SK-N-DZ (cell line): ENCODE measurements at regions not wholly inside any gene's neighbourhood (a gene's known extent, or its start where the extent isn't known, plus 50 kb on each side); places are given as distances from the start of the nearest gene placed in this dataset.
"Not testable (repeated sequence)": the region's sequence is repeated elsewhere in the genome, so short reads cannot be mapped to it uniquely, and the experiment has no call there.

Experiments
- DNase-seq: peaks from one replicate; pipeline ENCODE4 v3.0.0-alpha.2; 2015; ENCODE audit warnings: low spot score

- no peak for DNase-seq
Measured at GRCh38 chr6:48736501-48737206, 625.7 kb upstream of the PTCHD4 start.

GRCh38 chr6:48735846-48736245 is 624.8 kb upstream of the PTCHD4 start:
- no peak for DNase-seq

- no peak for DNase-seq
Measured at GRCh38 chr6:48733581-48733980, 622.6 kb upstream of the PTCHD4 start.

- DNase-seq = no peak
Measured at GRCh38 chr6:48714699-48715098, 603.7 kb upstream of the PTCHD4 start.

GRCh38 chr6:48714250-48714649 is 603.3 kb upstream of the PTCHD4 start:
- DNase-seq = no peak

GRCh38 chr6:48713612-48714011 is 602.6 kb upstream of the PTCHD4 start:
- DNase-seq = no peak

- no peak for DNase-seq
Measured at GRCh38 chr6:48706310-48706709, 595.3 kb upstream of the PTCHD4 start.

- DNase-seq = no peak
Measured at GRCh38 chr6:48701572-48701971, 590.6 kb upstream of the PTCHD4 start.

GRCh38 chr6:48695872-48696271 is 584.9 kb upstream of the PTCHD4 start:
- DNase-seq = no peak

- no peak for DNase-seq
Measured at GRCh38 chr6:48691420-48691819, 580.4 kb upstream of the PTCHD4 start.

GRCh38 chr6:48689498-48689897 is 578.5 kb upstream of the PTCHD4 start:
- DNase-seq = no peak

GRCh38 chr6:48678390-48678789 is 567.4 kb upstream of the PTCHD4 start:
- no peak for DNase-seq

- no peak for DNase-seq
Measured at GRCh38 chr6:48671505-48671904, 560.5 kb upstream of the PTCHD4 start.

GRCh38 chr6:48670546-48670945 is 559.5 kb upstream of the PTCHD4 start:
- no peak for DNase-seq

GRCh38 chr6:48667797-48668196 is 556.8 kb upstream of the PTCHD4 start:
- no peak for DNase-seq

- DNase-seq = no peak
Measured at GRCh38 chr6:48664826-48665225, 553.8 kb upstream of the PTCHD4 start.

- no peak for DNase-seq
Measured at GRCh38 chr6:48658915-48659314, 547.9 kb upstream of the PTCHD4 start.

GRCh38 chr6:48641544-48641943 is 530.5 kb upstream of the PTCHD4 start:
- no peak for DNase-seq

GRCh38 chr6:48638796-48639195 is 527.8 kb upstream of the PTCHD4 start:
- not testable (repeated sequence) for DNase-seq

GRCh38 chr6:48630511-48630910 is 519.5 kb upstream of the PTCHD4 start:
- no peak for DNase-seq

- DNase-seq = no peak
Measured at GRCh38 chr6:48628316-48628715, 517.3 kb upstream of the PTCHD4 start.

GRCh38 chr6:48626421-48626820 is 515.4 kb upstream of the PTCHD4 start:
- no peak for DNase-seq

- no peak for DNase-seq
Measured at GRCh38 chr6:48624631-48625030, 513.6 kb upstream of the PTCHD4 start.

GRCh38 chr6:48619771-48620170 is 508.8 kb upstream of the PTCHD4 start:
- no peak for DNase-seq
